ENCODE measurements at regions not wholly inside any gene's neighbourhood (a gene's known extent, or its start where the extent isn't known, plus 50 kb on each side); places are given as distances from the start of the nearest gene placed in this dataset.

- H3F3A ChIP-seq (replicated peaks; ENCODE audit: insufficient read depth): no peaks in the 10 kb centered on the region
- no peaks in the 10 kb centered on the region for H3K79me2 ChIP-seq (ENCODE audit: insufficient read depth)
- 20% methylated on average over 7 of the region's 8 CpGs for WGBS (ENCODE audit: low lambda C conversion rate)
- H3K4me2 ChIP-seq: no peak overlapping the region
- H3K4me1 ChIP-seq (ENCODE audit: control insufficient read depth in 1 of 2, insufficient read depth in 2 of 2, low read depth in 1 of 2, low read length in 1 of 2): no peaks in the 10 kb centered on the region
- H3K27me3 ChIP-seq (ENCODE audit: insufficient read depth): 0 out of 2 replicates have a peak, but pooled peaks cover 8% of the 10 kb centered on the region
- DNase-seq: no peak
- ChIA-PET CTCF (interaction anchor here (1.0 kb wide), 1 partner anchor 378 kb away, joined by 4 read pairs; no protein-coding TSS in a partner anchor), POLR2A (no interaction called here)
- no peaks in the 10 kb centered on the region for H3K36me3 ChIP-seq (replicated peaks in 1 of 2; ENCODE audit: control insufficient read depth in 1 of 2, insufficient read depth in 2 of 2, low read length in 1 of 2)
- H3K9me3 ChIP-seq: no peaks in the 10 kb centered on the region
- H3K9ac ChIP-seq: no peak overlapping the region
- no peak overlapping the region for H3K4me3 ChIP-seq (ENCODE audit: low read depth in 2 of 2, low read length in 1 of 2)
- no peak overlapping the region for H3K27ac ChIP-seq (ENCODE audit: low read depth in 2 of 2, low read length in 1 of 2)
- H3K9me2 ChIP-seq: no peaks in the 10 kb centered on the region
- H2AFZ ChIP-seq (ENCODE audit: low read depth): no peak overlapping the region
- no peaks in the 10 kb centered on the region for H4K20me1 ChIP-seq (ENCODE audit: insufficient read depth)
- TF ChIP-seq NFIC (IDR thresholded peaks at IDR 0.05; ENCODE audit: borderline replicate concordance): no peak
- no peak for TF ChIP-seq YY1 (IDR thresholded peaks at IDR 0.05; ENCODE audit: low read depth)
- TF ChIP-seq MXI1 (IDR thresholded peaks at IDR 0.05; ENCODE audit: low read depth, low read length): no peak
- TF ChIP-seq POLR2AphosphoS5 (IDR thresholded peaks at IDR 0.05; ENCODE audit: low read depth, low read length): no peak
- TF ChIP-seq, protein P1, sequence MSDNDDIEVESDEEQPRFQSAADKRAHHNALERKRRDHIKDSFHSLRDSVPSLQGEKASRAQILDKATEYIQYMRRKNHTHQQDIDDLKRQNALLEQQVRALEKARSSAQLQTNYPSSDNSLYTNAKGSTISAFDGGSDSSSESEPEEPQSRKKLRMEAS (IDR thresholded peaks at IDR 0.05; ENCODE audit: low read depth): no peak
- TF ChIP-seq RXRA (IDR thresholded peaks at IDR 0.05; ENCODE audit: borderline replicate concordance, low read depth): no peak
- TF ChIP-seq, protein P2, sequence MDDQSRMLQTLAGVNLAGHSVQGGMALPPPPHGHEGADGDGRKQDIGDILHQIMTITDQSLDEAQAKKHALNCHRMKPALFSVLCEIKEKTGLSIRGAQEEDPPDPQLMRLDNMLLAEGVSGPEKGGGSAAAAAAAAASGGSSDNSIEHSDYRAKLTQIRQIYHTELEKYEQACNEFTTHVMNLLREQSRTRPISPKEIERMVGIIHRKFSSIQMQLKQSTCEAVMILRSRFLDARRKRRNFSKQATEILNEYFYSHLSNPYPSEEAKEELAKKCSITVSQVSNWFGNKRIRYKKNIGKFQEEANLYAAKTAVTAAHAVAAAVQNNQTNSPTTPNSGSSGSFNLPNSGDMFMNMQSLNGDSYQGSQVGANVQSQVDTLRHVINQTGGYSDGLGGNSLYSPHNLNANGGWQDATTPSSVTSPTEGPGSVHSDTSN (IDR thresholded peaks at IDR 0.05): no peak
- TF ChIP-seq ELF1 (IDR thresholded peaks at IDR 0.05): no peak
- no peak for TF ChIP-seq CTCF (IDR thresholded peaks at IDR 0.05)
- TF ChIP-seq TAF1 (IDR thresholded peaks at IDR 0.05; ENCODE audit: borderline replicate concordance, low read depth, low read length): no peak
- TF ChIP-seq TEAD4 (IDR thresholded peaks at IDR 0.05; ENCODE audit: borderline replicate concordance, insufficient read depth): no peak
Measured at GRCh38 chr2:118477111-118477862, 370.2 kb downstream of the EN1 start.

GRCh38 chr2:118475622-118476205 lies 371.7 kb downstream of the EN1 start:
- 0 out of 2 replicates have a peak, but pooled peaks cover 14% of the 10 kb centered on the region for H3K27me3 ChIP-seq (ENCODE audit: insufficient read depth)
- H3K4me1 ChIP-seq (ENCODE audit: control insufficient read depth in 1 of 2, insufficient read depth in 2 of 2, low read depth in 1 of 2, low read length in 1 of 2): no peaks in the 10 kb centered on the region
- no peaks in the 10 kb centered on the region for H3K9me2 ChIP-seq
- no peak overlapping the region for H2AFZ ChIP-seq (ENCODE audit: low read depth)
- no peak for TF ChIP-seq ZBTB33 (IDR thresholded peaks at IDR 0.05; ENCODE audit: borderline replicate concordance, low read depth)
- no peak for TF ChIP-seq RCOR1 (IDR thresholded peaks at IDR 0.05; ENCODE audit: low read length)
- TF ChIP-seq FOXM1 (IDR thresholded peaks at IDR 0.05; ENCODE audit: low read depth): no peak
- no peak for TF ChIP-seq CTCF (IDR thresholded peaks at IDR 0.05)
- no peaks in the 10 kb centered on the region for H3K36me3 ChIP-seq (replicated peaks in 1 of 2; ENCODE audit: control insufficient read depth in 1 of 2, insufficient read depth in 2 of 2, low read length in 1 of 2)
- POLR2A ChIA-PET: no interaction called here
- H4K20me1 ChIP-seq (ENCODE audit: insufficient read depth): no peaks in the 10 kb centered on the region
- no peak overlapping the region for H3K4me3 ChIP-seq (ENCODE audit: low read depth in 2 of 2, low read length in 1 of 2)
- H3K79me2 ChIP-seq (ENCODE audit: insufficient read depth): no peaks in the 10 kb centered on the region
- no peaks in the 10 kb centered on the region for H3K9me3 ChIP-seq
- CTCF ChIA-PET: no interaction called here
- no peak overlapping the region for H3K9ac ChIP-seq
- WGBS (ENCODE audit: low lambda C conversion rate): 37% methylated on average over 9 of the region's 9 CpGs
- H3F3A ChIP-seq (replicated peaks; ENCODE audit: insufficient read depth): no peaks in the 10 kb centered on the region
- no peak overlapping the region for H3K4me2 ChIP-seq
- no peak for DNase-seq
- H3K27ac ChIP-seq (ENCODE audit: low read depth in 2 of 2, low read length in 1 of 2): no peak overlapping the region
